Heart right ventricle (tissue), 16 donors: ENCODE measurements at regions not wholly inside any gene's neighbourhood (a gene's known extent, or its start where the extent isn't known, plus 50 kb on each side); places are given as distances from the start of the nearest gene placed in this dataset.
"Not testable (repeated sequence)": the region's sequence is repeated elsewhere in the genome, so short reads cannot be mapped to it uniquely, and the experiment has no call there.

Experiments used
- ATAC-seq, 8 donors: fragments of 200-7000 bp; cut with Tn5 transposase; one replicate each; pipeline ENCODE4 v1.9.1; 2020; ENCODE audit warnings: mild to moderate bottlenecking in 8 of 8, moderate library complexity in 8 of 8, moderate number of reproducible peaks in 1 of 8
- DNase-seq, 2 donors: peaks; one replicate each; pipeline ENCODE4 v3.0.0-alpha.2; 2020
- H3K27ac ChIP-seq, 10 donors: fragments of 200-600 bp; sonication (generic) in 2 of 10; one replicate each; pipeline versions ENCODE4 v1.5.0 to v1.8.0; 2020 to 2022; ENCODE audit warnings: mild to moderate bottlenecking in 3 of 10
- H3K27me3 ChIP-seq, 7 donors: fragments of 200-600 bp; one replicate each; pipeline ENCODE4 v1.8.0; 2021 to 2022; ENCODE audit warnings: mild to moderate bottlenecking in 2 of 7
- H3K36me3 ChIP-seq, 9 donors: fragments of 200-600 bp; sonication (generic) in 1 of 9; one replicate each; pipeline versions ENCODE4 v1.5.0 to v1.8.0; 2020 to 2022; ENCODE audit warnings: mild to moderate bottlenecking in 2 of 9
- H3K4me1 ChIP-seq, 9 donors: fragments of 200-600 bp; sonication (generic) in 1 of 9; one replicate each; pipeline versions ENCODE4 v1.5.0 to v1.8.0; 2020 to 2022; ENCODE audit warnings: mild to moderate bottlenecking in 4 of 9
- H3K4me3 ChIP-seq, 10 donors: fragments of 200-600 bp; sonication (generic) in 2 of 10; one replicate each; pipeline versions ENCODE4 v1.5.0 to v1.8.0; 2020 to 2022; ENCODE audit warnings: mild to moderate bottlenecking in 7 of 10, moderate library complexity in 2 of 10
- H3K9me3 ChIP-seq, 11 donors: fragments of 200-600 bp in 10 of 11; sonication (generic) in 2 of 11; one replicate each; pipeline versions ENCODE4 v1.5.0 to v1.8.0; 2013 to 2022; ENCODE audit warnings: mild to moderate bottlenecking in 2 of 11, control low read depth in 1 of 11, moderate library complexity in 1 of 11
- WGBS, 2 donors: extraction: QIAGEN DNeasy Blood & Tissue Kit; methylation state at CpG; one replicate each; pipeline ENCODE4 v1.1.7; 2013; ENCODE audit warnings: inconsistent platforms in 1 of 2; 5-methylcytosine and 5-hydroxymethylcytosine counted together
- intact Hi-C, 10 donors: fragments of 100-400 bp; cut with DNase I; formaldehyde crosslinking; loops; one replicate each; pipeline versions ENCODE4 v1.11.1 to v1.14.2; 2022
- TF ChIP-seq, protein P1 (sequence below), 9 donors: fragments of 200-600 bp; sonication (generic) in 2 of 9; IDR thresholded peaks; one replicate each; pipeline versions ENCODE4 v1.5.0 to v1.8.0; 2021 to 2022; ENCODE audit warnings: antibody characterized with exemption in 9 of 9, mild to moderate bottlenecking in 5 of 9, moderate library complexity in 1 of 9
- donor health status: Arrhythmogenic right ventricular cardiomyopathy.
- donor health status: ischemic (EF 13 %, LVEDD 7.1; RV severe dilation, severe dysfunction).
- donor health status: healthy with polysubstance abuse.
- donor health status: DM: no; HTN: yes; CAD: no.
- donor health status: DM: no; HTN: no; CAD: no.
- donor health status: ischemic (EF 25% LVEDD 6.9; RV normal size, moderate dysfunction).
- donor health status: ischemic (EF 25% LVEDD 5.7; RV mildly dilated, moderate dysfunction).
- donor health status: healthy.
- donor health status: DM: yes; HTN: yes; CAD: no.
- donor health status: Ischemic cardiomyopathy.
- donor health status: ischemic (EF 35%, LVEDD 5.7; RV mildly dilated, moderate dysfunction).
- donor health status: nonischemic (EF 11% LVEDD 7.7; RV severe dilation, severe dysfunction).
- donor health status: DM: yes; HTN: yes; CAD: no.
- donor health status: PGD.
- donor health status: ischemic (EF 29% LVEDD 5.4; RV normal size, mild dysfunction).
- donor health status: nonischemic (EF 23%, LVEDD 6.1; RV moderate dilation, normal function).

DNA sequence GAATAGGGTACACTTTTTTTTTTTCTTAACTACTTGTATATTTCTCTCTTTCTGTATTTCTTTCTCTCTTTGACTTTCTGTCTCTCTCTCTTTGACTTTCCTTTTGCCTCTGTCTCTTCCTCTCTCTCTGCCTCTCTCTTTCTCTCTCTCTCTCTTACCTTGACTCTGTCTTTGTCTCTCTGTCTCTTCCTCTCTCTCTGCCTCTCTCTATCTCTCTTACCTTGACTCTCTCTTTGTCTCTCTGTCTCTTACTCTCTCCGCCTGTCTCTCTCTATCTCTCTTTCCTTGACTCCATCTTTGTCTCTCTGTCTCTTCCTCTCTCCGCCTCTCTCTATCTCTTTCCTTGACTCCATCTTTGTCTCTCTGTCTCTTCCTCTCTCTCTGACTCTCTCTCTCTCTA is 62.4 kb upstream of the PRMT8 start:
- TF ChIP-seq, protein P1, sequence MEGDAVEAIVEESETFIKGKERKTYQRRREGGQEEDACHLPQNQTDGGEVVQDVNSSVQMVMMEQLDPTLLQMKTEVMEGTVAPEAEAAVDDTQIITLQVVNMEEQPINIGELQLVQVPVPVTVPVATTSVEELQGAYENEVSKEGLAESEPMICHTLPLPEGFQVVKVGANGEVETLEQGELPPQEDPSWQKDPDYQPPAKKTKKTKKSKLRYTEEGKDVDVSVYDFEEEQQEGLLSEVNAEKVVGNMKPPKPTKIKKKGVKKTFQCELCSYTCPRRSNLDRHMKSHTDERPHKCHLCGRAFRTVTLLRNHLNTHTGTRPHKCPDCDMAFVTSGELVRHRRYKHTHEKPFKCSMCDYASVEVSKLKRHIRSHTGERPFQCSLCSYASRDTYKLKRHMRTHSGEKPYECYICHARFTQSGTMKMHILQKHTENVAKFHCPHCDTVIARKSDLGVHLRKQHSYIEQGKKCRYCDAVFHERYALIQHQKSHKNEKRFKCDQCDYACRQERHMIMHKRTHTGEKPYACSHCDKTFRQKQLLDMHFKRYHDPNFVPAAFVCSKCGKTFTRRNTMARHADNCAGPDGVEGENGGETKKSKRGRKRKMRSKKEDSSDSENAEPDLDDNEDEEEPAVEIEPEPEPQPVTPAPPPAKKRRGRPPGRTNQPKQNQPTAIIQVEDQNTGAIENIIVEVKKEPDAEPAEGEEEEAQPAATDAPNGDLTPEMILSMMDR (IDR thresholded peaks at IDR 0.05): no peak
- ATAC-seq: no peak
- H3K4me3 ChIP-seq: no peak overlapping the region
- H3K27me3 ChIP-seq: peaks cover 0 to 15% (median 0%) of the 10 kb centered on the region in 7 donors
- intact Hi-C loops: no loop called here
- no peaks in the 10 kb centered on the region for H3K36me3 ChIP-seq
- WGBS, 2 donors: 98 to 99% methylated on average over 2 of the region's 2 CpGs
- H3K4me1 ChIP-seq: no peaks in the 10 kb centered on the region
- no peaks in the 10 kb centered on the region for H3K9me3 ChIP-seq
- DNase-seq: no peak
- H3K27ac ChIP-seq: no peak overlapping the region

DNA sequence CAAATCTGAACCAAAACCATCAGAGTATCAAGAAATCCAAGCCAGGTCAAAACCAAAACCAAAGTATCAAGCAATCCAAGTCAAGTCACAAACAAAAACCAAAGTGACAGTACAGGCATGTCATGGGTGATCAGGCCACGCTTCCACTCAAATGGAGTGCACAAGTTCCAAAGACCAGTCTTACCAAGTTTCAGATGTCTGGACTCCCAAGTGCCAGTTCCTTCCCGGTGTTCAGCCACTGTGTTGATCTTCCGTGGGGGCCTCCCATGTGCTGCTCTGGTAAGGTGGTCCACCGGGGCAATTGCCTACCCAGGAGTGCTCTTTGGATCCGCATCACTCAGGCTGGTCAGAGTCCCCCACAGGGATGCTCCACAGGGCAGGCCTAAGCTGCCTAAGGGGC is 61.5 kb upstream of the PRMT8 start:
- intact Hi-C loops, H3K9me3 ChIP-seq, ATAC-seq, H3K27ac ChIP-seq, DNase-seq, H3K36me3 ChIP-seq, H3K4me1 ChIP-seq, H3K4me3 ChIP-seq, H3K27me3 ChIP-seq: not testable (repeated sequence)
- 97% methylated on average over 5 of the region's 5 CpGs for WGBS, 2 donors

DNA sequence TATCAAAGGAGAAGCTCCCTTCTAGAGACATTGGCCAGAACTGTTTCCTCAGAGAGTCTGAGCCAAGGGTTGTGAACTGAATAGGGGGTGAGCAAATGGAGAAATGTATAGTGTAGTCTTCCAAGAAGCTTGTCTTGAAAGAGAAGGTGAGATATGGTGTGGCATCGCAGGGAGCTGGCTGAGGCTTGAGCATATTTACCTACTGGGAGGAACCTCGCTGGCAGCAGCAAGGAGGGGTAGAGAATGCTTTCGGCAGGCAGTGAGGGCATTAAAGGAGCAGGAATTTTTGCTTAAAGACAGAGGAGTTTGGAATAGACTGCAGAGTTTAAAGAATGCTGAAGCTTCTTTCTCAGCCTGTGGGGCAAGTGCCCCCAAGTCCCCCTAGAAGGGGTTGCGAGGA is 59.3 kb upstream of the PRMT8 start:
- intact Hi-C loops: no loop called here
- H3K27ac ChIP-seq: no peak overlapping the region
- no peaks in the 10 kb centered on the region for H3K9me3 ChIP-seq
- peaks cover 0 to 7% (median 0%) of the 10 kb centered on the region in 7 donors for H3K27me3 ChIP-seq
- H3K36me3 ChIP-seq: no peaks in the 10 kb centered on the region
- TF ChIP-seq, protein P1 (IDR thresholded peaks at IDR 0.05): no peak
- 94 to 97% methylated on average over 4 of the region's 4 CpGs for WGBS, 2 donors
- H3K4me3 ChIP-seq: no peak overlapping the region
- no peaks in the 10 kb centered on the region for H3K4me1 ChIP-seq
- DNase-seq (no peak), ATAC-seq (no peak)

DNA sequence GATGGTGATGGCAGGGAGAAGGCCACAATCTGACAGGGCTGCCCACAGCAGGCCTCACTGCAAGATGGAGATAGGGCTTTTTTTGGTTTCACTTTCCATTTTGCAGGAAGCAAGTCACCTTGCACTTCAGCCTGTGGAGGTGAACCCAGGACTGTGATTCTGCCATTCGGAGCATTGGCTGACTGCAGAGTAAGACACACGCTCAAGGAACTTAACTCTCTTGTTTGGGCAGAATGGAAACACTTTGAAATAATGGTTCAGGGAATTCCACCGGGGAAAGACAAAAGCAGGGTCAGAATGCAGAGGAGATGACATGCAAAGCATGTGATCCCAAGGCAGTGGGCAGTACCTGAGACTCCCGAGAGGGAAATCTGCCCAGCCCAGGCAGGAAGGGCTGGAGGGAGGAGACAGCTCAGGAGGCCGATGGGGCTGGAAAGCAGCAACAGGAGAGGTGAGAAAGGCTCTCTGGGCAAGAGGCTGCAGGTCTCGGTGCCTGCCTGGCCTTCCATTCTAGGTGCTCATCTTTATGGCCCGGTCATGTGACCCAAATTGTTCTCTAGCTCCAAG is 58.7 kb upstream of the PRMT8 start:
- peak in 1 of 8 donors; percentile 42 for ATAC-seq
- no peak for DNase-seq
- Histone ChIP-seq H3K27ac (no peak overlapping the region), H3K36me3 (no peaks in the 10 kb centered on the region), H3K27me3 (peaks cover 0 to 7% (median 0%) of the 10 kb centered on the region in 7 donors), H3K9me3 (no peaks in the 10 kb centered on the region), H3K4me1 (no peaks in the 10 kb centered on the region), H3K4me3 (no peak overlapping the region)
- WGBS, 2 donors: 71 to 77% methylated on average over 7 of the region's 7 CpGs
- intact Hi-C loops: no loop called here
- TF ChIP-seq, protein P1 (IDR thresholded peaks at IDR 0.05): no peak

DNA sequence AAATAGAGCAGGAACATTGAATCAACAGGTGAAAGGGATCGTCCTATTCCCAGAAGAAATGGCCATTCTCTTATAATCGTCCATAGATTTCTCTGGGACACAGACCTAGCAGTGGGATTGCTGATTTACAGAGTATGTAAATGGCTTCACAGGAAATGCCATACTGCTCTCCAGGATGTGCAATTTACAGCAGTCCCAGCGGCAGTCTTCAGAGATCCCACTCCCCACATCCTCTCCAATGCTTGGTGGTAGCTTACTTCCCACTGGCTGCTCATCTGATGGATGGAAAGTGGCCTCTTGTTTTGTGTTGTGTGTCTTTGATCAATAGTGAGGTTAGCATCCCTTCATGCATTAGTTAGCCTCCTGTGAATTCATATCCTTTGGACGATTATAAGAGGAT is 58.1 kb upstream of the PRMT8 start:
- no peak for ATAC-seq
- H3K4me1 ChIP-seq: no peaks in the 10 kb centered on the region
- intact Hi-C loops: no loop called here
- no peak overlapping the region for H3K27ac ChIP-seq
- DNase-seq: no peak
- no peaks in the 10 kb centered on the region for H3K9me3 ChIP-seq
- TF ChIP-seq, protein P1 (IDR thresholded peaks at IDR 0.05): no peak
- WGBS, 2 donors: 60 to 71% methylated on average over 4 of the region's 4 CpGs
- no peak overlapping the region for H3K4me3 ChIP-seq
- H3K36me3 ChIP-seq: no peaks in the 10 kb centered on the region
- H3K27me3 ChIP-seq: peaks cover 0 to 7% (median 0%) of the 10 kb centered on the region in 7 donors
